ENCODE measurements at regions not wholly inside any gene's neighbourhood (a gene's known extent, or its start where the extent isn't known, plus 50 kb on each side); places are given as distances from the start of the nearest gene placed in this dataset.

DNA sequence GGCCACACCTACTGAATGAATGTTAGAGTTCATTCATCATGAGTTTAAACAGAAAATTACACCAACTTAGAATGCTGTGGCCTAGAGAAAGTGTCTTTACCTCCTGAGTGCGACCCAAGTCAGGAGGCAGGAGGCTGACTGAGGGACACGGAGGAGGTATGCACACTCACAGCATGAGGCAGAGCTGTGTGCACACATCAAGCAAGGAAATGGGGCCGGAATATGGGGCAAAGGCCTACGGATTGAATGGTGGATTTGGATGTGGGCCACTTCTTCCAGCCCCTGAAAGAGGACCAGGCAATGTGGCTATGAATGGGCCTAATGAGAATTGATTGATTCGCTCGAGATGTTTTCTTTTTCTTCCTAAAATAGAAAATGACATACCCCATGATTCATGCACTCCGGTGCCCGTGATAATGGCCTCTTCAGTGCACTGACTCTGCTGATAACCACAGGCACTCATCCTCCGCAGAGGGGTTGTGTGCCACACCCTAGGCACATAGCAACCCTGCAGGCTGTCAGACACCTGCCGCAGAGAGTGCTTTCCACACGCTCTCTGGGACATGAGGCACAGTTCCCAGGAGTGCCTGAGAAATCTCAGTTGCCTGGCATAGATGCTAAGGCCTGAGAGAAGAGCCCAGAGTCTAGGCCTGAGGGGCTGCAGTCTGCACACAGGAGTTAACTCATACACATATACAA, 155.5 kb downstream of the GLUL start:
- no peaks in the 10 kb centered on the region for H3K27me3 Mint-ChIP-seq
- Histone ChIP-seq H3K4me3 (ENCODE audit: low read length) (no peak overlapping the region), H3K27ac (ENCODE audit: low read depth in 1 of 2, low read length in 2 of 2) (no peak overlapping the region), H3K9me3 (ENCODE audit: control insufficient read depth in 1 of 2, insufficient read depth in 1 of 2, low read length in 2 of 2) (no peaks in the 10 kb centered on the region), H3K36me3 (ENCODE audit: insufficient read depth, low read length) (no peaks in the 10 kb centered on the region), H3K27me3 (ENCODE audit: control insufficient read depth in 1 of 2, insufficient read depth in 2 of 2, low read length in 2 of 2) (peaks cover 0 to 3% of the 10 kb centered on the region in 2 experiments), H3K4me1 (ENCODE audit: insufficient read depth, low read length) (peaks cover 13% of the 10 kb centered on the region)
- H3K4me1 Mint-ChIP-seq (ENCODE audit: low read depth) = peaks cover 24% of the 10 kb centered on the region
- no peak overlapping the region for H3K27ac Mint-ChIP-seq
- no peak for TF ChIP-seq CTCF (IDR thresholded peaks at IDR 0.05)
- POLR2A ChIA-PET = no interaction called here
- CTCF ChIA-PET = no interaction called here
- ATAC-seq (ENCODE audit: poor library complexity) (no peak), DNase-seq (no peak)
- intact Hi-C loops (cut with DNase I, micrococcal nuclease) = no loop called here
- no peak overlapping the region for H3K4me3 Mint-ChIP-seq
- H3K36me3 Mint-ChIP-seq (ENCODE audit: low read depth) = no peaks in the 10 kb centered on the region
- H3K9me3 Mint-ChIP-seq = no peaks in the 10 kb centered on the region

DNA sequence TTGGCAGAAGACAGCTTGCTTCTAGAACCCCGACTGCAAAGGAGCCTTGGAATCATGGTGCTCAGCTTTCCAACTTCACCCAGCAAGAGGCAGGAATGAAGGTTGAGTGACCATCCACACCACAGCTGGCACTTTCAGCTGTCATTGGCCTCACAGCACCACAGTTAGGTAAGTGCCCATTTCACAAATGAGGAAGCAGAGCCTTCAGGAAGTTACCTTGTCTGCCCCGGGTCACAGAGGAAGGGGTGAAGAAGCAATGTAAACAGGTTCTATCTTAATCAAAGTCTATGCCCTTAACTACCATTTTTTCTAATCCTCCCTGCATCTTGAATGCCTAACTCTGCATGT, 156.0 kb downstream of the GLUL start:
- Histone ChIP-seq H3K4me1 (ENCODE audit: insufficient read depth, low read length) (peaks cover 13% of the 10 kb centered on the region), H3K4me3 (ENCODE audit: low read length) (no peak overlapping the region), H3K36me3 (ENCODE audit: insufficient read depth, low read length) (no peaks in the 10 kb centered on the region), H3K27ac (ENCODE audit: low read depth in 1 of 2, low read length in 2 of 2) (no peak overlapping the region), H3K9me3 (ENCODE audit: control insufficient read depth in 1 of 2, insufficient read depth in 1 of 2, low read length in 2 of 2) (no peaks in the 10 kb centered on the region), H3K27me3 (ENCODE audit: control insufficient read depth in 1 of 2, insufficient read depth in 2 of 2, low read length in 2 of 2) (peaks cover 0 to 3% of the 10 kb centered on the region in 2 experiments)
- no peaks in the 10 kb centered on the region for H3K36me3 Mint-ChIP-seq (ENCODE audit: low read depth)
- ATAC-seq (ENCODE audit: poor library complexity) (no peak), DNase-seq (no peak)
- no peak for TF ChIP-seq CTCF (IDR thresholded peaks at IDR 0.05)
- no peak overlapping the region for H3K4me3 Mint-ChIP-seq
- no peaks in the 10 kb centered on the region for H3K9me3 Mint-ChIP-seq
- H3K4me1 Mint-ChIP-seq (ENCODE audit: low read depth) = peaks cover 24% of the 10 kb centered on the region
- ChIA-PET CTCF (no interaction called here), POLR2A (interaction anchor here (1.0 kb wide), 1 partner anchor 155 kb away, joined by 3 read pairs; no protein-coding TSS in a partner anchor)
- H3K27ac Mint-ChIP-seq = no peak overlapping the region
- intact Hi-C loops (cut with DNase I, micrococcal nuclease) = no loop called here
- no peaks in the 10 kb centered on the region for H3K27me3 Mint-ChIP-seq

DNA sequence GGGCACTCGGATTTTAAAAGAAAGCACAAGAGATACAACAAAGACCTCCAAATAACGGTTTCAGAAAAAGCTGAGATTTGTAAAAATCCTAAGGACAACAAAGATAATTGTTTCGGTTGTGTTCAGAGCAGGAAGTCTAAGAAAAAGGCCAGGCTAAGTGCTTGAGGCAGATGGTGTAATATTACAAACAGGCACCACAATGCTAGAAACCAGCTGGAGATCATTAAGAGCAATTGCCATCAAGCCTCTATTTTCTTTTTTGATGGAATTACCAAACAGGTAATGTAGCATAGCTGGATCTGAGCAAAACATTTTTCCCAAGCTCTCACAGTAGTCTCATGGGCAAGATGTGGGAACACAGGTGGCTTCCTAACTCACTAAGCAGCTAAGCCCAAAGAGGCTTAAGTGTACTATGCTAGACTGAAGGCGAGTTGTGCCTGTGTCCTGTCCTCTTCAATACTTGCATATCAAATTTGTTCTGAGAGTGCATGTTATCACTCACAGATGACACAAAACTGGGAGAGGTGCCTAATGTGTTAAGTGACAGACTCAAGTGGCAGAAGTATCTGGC, 161.6 kb downstream of the GLUL start:
- Histone ChIP-seq H3K4me3 (ENCODE audit: low read length) (no peak overlapping the region), H3K27me3 (ENCODE audit: control insufficient read depth in 1 of 2, insufficient read depth in 2 of 2, low read length in 2 of 2) (no peaks in the 10 kb centered on the region), H3K9me3 (ENCODE audit: control insufficient read depth in 1 of 2, insufficient read depth in 1 of 2, low read length in 2 of 2) (no peaks in the 10 kb centered on the region), H3K4me1 (ENCODE audit: insufficient read depth, low read length) (no peaks in the 10 kb centered on the region), H3K36me3 (ENCODE audit: insufficient read depth, low read length) (no peaks in the 10 kb centered on the region), H3K27ac (ENCODE audit: low read depth in 1 of 2, low read length in 2 of 2) (no peak overlapping the region)
- TF ChIP-seq CTCF (IDR thresholded peaks at IDR 0.05) = no peak
- no peak for ATAC-seq (ENCODE audit: poor library complexity)
- no peak overlapping the region for H3K4me3 Mint-ChIP-seq
- ChIA-PET CTCF (no interaction called here), POLR2A (no interaction called here)
- H3K27ac Mint-ChIP-seq = no peak overlapping the region
- intact Hi-C loops (cut with DNase I, micrococcal nuclease) = no loop called here
- no peaks in the 10 kb centered on the region for H3K36me3 Mint-ChIP-seq (ENCODE audit: low read depth)
- no peaks in the 10 kb centered on the region for H3K9me3 Mint-ChIP-seq
- no peak for DNase-seq
- H3K27me3 Mint-ChIP-seq = no peaks in the 10 kb centered on the region
- H3K4me1 Mint-ChIP-seq (ENCODE audit: low read depth) = peaks cover 5% of the 10 kb centered on the region

All from CD4-positive, alpha-beta T cell (primary cell).